Astrocyte (in vitro differentiated cells and primary cell): ENCODE measurements at regions not wholly inside any gene's neighbourhood (a gene's known extent, or its start where the extent isn't known, plus 50 kb on each side); places are given as distances from the start of the nearest gene placed in this dataset.

Source experiments
- CTCF ChIP-seq: IDR thresholded peaks from 2 replicates; pipeline ENCODE4 v1.5.1; 2011; ENCODE audit warnings: low read depth, mild to moderate bottlenecking, inconsistent platforms, low read length, moderate library complexity; ENCODE audit not compliant: insufficient read depth
- EZH2 ChIP-seq: IDR thresholded peaks from 2 replicates; pipeline ENCODE4 v1.6.1; 2012; ENCODE audit warnings: mild to moderate bottlenecking, low read length, inconsistent platforms; ENCODE audit not compliant: insufficient read depth

- TF ChIP-seq CTCF (no peak), EZH2 (no peak)
Observed at GRCh38 chr2:2859732-2860131, 517.9 kb downstream of the EIPR1 start.
